OCI-LY3 (cell line): ENCODE measurements at regions not wholly inside any gene's neighbourhood (a gene's known extent, or its start where the extent isn't known, plus 50 kb on each side); places are given as distances from the start of the nearest gene placed in this dataset.

Source experiments
- CTCF ChIP-seq: fragments of 200-600, 300-600 bp; sonication (generic); IDR thresholded peaks from 2 replicates; pipeline ENCODE4 v1.5.1; 2014; ENCODE audit warnings: antibody characterized with exemption, low read length, low read depth
- EZH2phosphoT487 ChIP-seq: fragments of 200-600 bp; shearing (Covaris generic); IDR thresholded peaks from 2 replicates; pipeline ENCODE4 v1.6.1; 2018; ENCODE audit warnings: antibody characterized with exemption, mixed run types, low read depth

- TF ChIP-seq CTCF (no peak), EZH2phosphoT487 (no peak)
These were observed 362.9 kb downstream of the SH3BGRL start for GRCh38 chrX:81564851-81565250.
